ENCODE measurements at regions not wholly inside any gene's neighbourhood (a gene's known extent, or its start where the extent isn't known, plus 50 kb on each side); places are given as distances from the start of the nearest gene placed in this dataset.

DNA sequence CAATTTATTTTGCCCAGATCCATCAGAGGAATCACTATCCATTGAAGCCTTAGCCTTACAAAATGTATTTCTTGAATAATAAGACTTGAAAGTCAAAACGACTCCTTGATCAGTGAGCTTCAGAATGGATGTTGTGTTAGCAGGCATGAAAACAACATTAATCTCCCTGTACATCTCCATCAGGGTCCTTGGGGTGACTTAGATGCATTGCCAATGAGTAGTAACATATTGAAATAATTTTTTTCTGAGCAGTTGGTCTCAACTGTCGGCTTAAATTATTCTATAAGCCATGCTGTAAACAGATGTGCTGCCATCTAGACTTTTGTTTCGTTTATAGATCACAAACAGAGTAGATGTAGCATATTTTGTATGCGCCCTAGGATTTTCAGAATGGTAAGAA is 482.0 kb downstream of the AMY1C start:
- TF ChIP-seq, protein P1, sequence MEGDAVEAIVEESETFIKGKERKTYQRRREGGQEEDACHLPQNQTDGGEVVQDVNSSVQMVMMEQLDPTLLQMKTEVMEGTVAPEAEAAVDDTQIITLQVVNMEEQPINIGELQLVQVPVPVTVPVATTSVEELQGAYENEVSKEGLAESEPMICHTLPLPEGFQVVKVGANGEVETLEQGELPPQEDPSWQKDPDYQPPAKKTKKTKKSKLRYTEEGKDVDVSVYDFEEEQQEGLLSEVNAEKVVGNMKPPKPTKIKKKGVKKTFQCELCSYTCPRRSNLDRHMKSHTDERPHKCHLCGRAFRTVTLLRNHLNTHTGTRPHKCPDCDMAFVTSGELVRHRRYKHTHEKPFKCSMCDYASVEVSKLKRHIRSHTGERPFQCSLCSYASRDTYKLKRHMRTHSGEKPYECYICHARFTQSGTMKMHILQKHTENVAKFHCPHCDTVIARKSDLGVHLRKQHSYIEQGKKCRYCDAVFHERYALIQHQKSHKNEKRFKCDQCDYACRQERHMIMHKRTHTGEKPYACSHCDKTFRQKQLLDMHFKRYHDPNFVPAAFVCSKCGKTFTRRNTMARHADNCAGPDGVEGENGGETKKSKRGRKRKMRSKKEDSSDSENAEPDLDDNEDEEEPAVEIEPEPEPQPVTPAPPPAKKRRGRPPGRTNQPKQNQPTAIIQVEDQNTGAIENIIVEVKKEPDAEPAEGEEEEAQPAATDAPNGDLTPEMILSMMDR (IDR thresholded peaks at IDR 0.05; ENCODE audit: low read depth, low read length), result no peak
- TF ChIP-seq EZH2phosphoT487 (IDR thresholded peaks at IDR 0.05; ENCODE audit: low read depth), result no peak
- no peak overlapping the region for H3K9ac ChIP-seq (ENCODE audit: low read length)

DNA sequence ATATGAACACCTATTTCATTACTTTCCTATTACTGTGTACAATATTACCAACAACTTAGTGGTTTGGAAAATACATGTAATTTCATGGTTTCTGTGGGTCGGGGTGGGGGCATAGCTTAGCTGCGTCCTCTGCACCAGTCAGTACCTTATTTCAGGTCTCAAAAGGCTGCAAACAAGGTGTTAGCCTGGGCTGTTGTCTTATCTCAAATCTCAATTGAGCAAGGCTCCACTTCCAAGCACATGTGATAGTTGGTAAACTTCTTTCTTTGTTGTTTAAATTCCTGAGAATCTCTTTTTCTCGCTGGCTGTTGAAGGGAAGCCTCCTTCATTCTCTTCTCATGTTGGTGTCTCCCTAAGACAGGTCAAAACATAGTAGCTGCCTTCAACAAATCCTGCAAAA is 485.4 kb downstream of the AMY1C start:
- Histone ChIP-seq H3K4me3 (ENCODE audit: low read length) (no peak overlapping the region), H2AFZ (ENCODE audit: low read depth, low read length) (no peak overlapping the region), H4K20me1 (ENCODE audit: insufficient read depth, low read length) (no peaks in the 10 kb centered on the region), H3K27ac (ENCODE audit: low read length) (no peak overlapping the region), H3K4me1 (ENCODE audit: low read length) (peaks cover 4% of the 10 kb centered on the region; the same call in 1 of the 2 replicates), H3K27me3 (ENCODE audit: low read depth, low read length) (no peaks in the 10 kb centered on the region), H3K36me3 (replicated peaks; ENCODE audit: low read depth, low read length) (no peaks in the 10 kb centered on the region), H3K9me3 (ENCODE audit: insufficient read depth, low read length) (no peaks in the 10 kb centered on the region), H3K4me2 (ENCODE audit: low read length) (no peak overlapping the region), H3K79me2 (ENCODE audit: low read length) (no peaks in the 10 kb centered on the region), H3K9ac (ENCODE audit: low read length) (no peak overlapping the region)
- TF ChIP-seq, protein P1 (IDR thresholded peaks at IDR 0.05; ENCODE audit: low read depth, low read length), result no peak
- no peak for TF ChIP-seq EZH2phosphoT487 (IDR thresholded peaks at IDR 0.05; ENCODE audit: low read depth)

More for the DNA sequence above, 482.0 kb downstream of the AMY1C start:
- H3K4me2 ChIP-seq (ENCODE audit: low read length), result no peak overlapping the region
- H4K20me1 ChIP-seq (ENCODE audit: insufficient read depth, low read length), result no peaks in the 10 kb centered on the region
- peaks cover 4% of the 10 kb centered on the region; the same call in 1 of the 2 replicates for H3K4me1 ChIP-seq (ENCODE audit: low read length)
- no peak overlapping the region for H2AFZ ChIP-seq (ENCODE audit: low read depth, low read length)
- no peaks in the 10 kb centered on the region for H3K9me3 ChIP-seq (ENCODE audit: insufficient read depth, low read length)
- H3K4me3 ChIP-seq (ENCODE audit: low read length), result no peak overlapping the region
- no peaks in the 10 kb centered on the region for H3K79me2 ChIP-seq (ENCODE audit: low read length)
- no peaks in the 10 kb centered on the region for H3K36me3 ChIP-seq (replicated peaks; ENCODE audit: low read depth, low read length)
- H3K27me3 ChIP-seq (ENCODE audit: low read depth, low read length), result no peaks in the 10 kb centered on the region
- no peak overlapping the region for H3K27ac ChIP-seq (ENCODE audit: low read length)

DNA sequence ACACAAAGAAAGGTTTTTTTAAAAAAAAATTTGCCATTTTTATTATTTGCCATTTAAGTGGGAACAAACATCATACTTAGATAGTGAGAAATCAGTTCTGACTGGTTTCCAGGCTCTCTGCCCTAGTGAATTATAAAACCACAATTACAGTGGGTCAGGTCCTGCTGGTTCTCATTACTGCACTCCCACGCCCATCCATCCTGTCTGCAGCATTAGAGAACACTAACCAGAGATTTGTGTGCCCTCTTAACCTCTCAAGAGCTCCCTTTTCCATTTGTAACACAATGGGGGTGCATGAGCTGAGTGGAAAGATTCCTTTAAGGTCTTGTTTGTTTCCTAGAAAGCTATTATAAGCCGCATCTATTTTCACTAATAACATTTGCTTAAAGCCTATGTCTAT is 489.3 kb downstream of the AMY1C start:
- no peaks in the 10 kb centered on the region for H3K27me3 ChIP-seq (ENCODE audit: low read depth, low read length)
- TF ChIP-seq EZH2phosphoT487 (IDR thresholded peaks at IDR 0.05; ENCODE audit: low read depth), result no peak
- TF ChIP-seq, protein P1 (IDR thresholded peaks at IDR 0.05; ENCODE audit: low read depth, low read length), result no peak
- H3K9ac ChIP-seq (ENCODE audit: low read length), result no peak overlapping the region
- no peak overlapping the region for H3K27ac ChIP-seq (ENCODE audit: low read length)
- H3K36me3 ChIP-seq (replicated peaks; ENCODE audit: low read depth, low read length), result no peaks in the 10 kb centered on the region
- H3K79me2 ChIP-seq (ENCODE audit: low read length), result no peaks in the 10 kb centered on the region
- no peak overlapping the region for H3K4me2 ChIP-seq (ENCODE audit: low read length)
- no peak overlapping the region for H2AFZ ChIP-seq (ENCODE audit: low read depth, low read length)
- no peaks in the 10 kb centered on the region for H3K9me3 ChIP-seq (ENCODE audit: insufficient read depth, low read length)
- H3K4me1 ChIP-seq (ENCODE audit: low read length), result peaks cover 6% of the 10 kb centered on the region; the same call in 1 of the 2 replicates
- no peak overlapping the region for H3K4me3 ChIP-seq (ENCODE audit: low read length)
- no peaks in the 10 kb centered on the region for H4K20me1 ChIP-seq (ENCODE audit: insufficient read depth, low read length)

- no peak overlapping the region for H3K27ac ChIP-seq (ENCODE audit: low read length)
- H3K79me2 ChIP-seq (ENCODE audit: low read length), result no peaks in the 10 kb centered on the region
- H3K9ac ChIP-seq (ENCODE audit: low read length), result no peak overlapping the region
- peaks cover 10% of the 10 kb centered on the region for H3K4me1 ChIP-seq (ENCODE audit: low read length)
- no peaks in the 10 kb centered on the region for H3K9me3 ChIP-seq (ENCODE audit: insufficient read depth, low read length)
- no peak overlapping the region for H2AFZ ChIP-seq (ENCODE audit: low read depth, low read length)
- H3K4me3 ChIP-seq (ENCODE audit: low read length), result no peak overlapping the region
- TF ChIP-seq, protein P1 (IDR thresholded peaks at IDR 0.05; ENCODE audit: low read depth, low read length), result no peak
- no peak for TF ChIP-seq EZH2phosphoT487 (IDR thresholded peaks at IDR 0.05; ENCODE audit: low read depth)
- H4K20me1 ChIP-seq (ENCODE audit: insufficient read depth, low read length), result no peaks in the 10 kb centered on the region
- no peak overlapping the region for H3K4me2 ChIP-seq (ENCODE audit: low read length)
- no peaks in the 10 kb centered on the region for H3K36me3 ChIP-seq (replicated peaks; ENCODE audit: low read depth, low read length)
- H3K27me3 ChIP-seq (ENCODE audit: low read depth, low read length), result no peaks in the 10 kb centered on the region
Measured at GRCh38 chr1:104248385-104248784, 498.7 kb downstream of the AMY1C start.

Data from OCI-LY3 (cell line).